ENCODE measurements at regions not wholly inside any gene's neighbourhood (a gene's known extent, or its start where the extent isn't known, plus 50 kb on each side); places are given as distances from the start of the nearest gene placed in this dataset.

GRCh38 chr1:54464477-54465146, 58.4 kb upstream of the SSBP3 start:
- TF ChIP-seq EGR1 (IDR thresholded peaks at IDR 0.05; ENCODE audit: low read depth) (no peak), CTCF (IDR thresholded peaks at IDR 0.05 in 2 of 3, conservative IDR thresholded peaks at IDR 0.05 in 1 of 3; ENCODE audit: borderline replicate concordance in 1 of 3, insufficient read depth in 1 of 3, low read depth in 2 of 3, low read length in 2 of 3) (no peak), POLR2A (IDR thresholded peaks at IDR 0.05; ENCODE audit: borderline replicate concordance, extremely low read depth, insufficient read depth, insufficient read length) (no peak), SIN3A (IDR thresholded peaks at IDR 0.05; ENCODE audit: low read depth) (no peak), EZH2 (IDR thresholded peaks at IDR 0.05) (no peak), RAD21 (IDR thresholded peaks at IDR 0.05; ENCODE audit: low read depth) (no peak), SP1 (IDR thresholded peaks at IDR 0.05; ENCODE audit: low read depth) (no peak), JUND (IDR thresholded peaks at IDR 0.05) (no peak)
